GM12892 (cell line): ENCODE measurements at regions not wholly inside any gene's neighbourhood (a gene's known extent, or its start where the extent isn't known, plus 50 kb on each side); places are given as distances from the start of the nearest gene placed in this dataset.

Experiments
- POLR2A ChIP-seq: IDR thresholded peaks from 2 replicates; pipeline ENCODE4 v1.6.1; 2011; ENCODE audit warnings: low read depth, low read length, control low read depth
- POLR2AphosphoS5 ChIP-seq: IDR thresholded peaks from 2 replicates; pipeline ENCODE4 v1.6.1; 2011; ENCODE audit warnings: low read depth, low read length, control low read depth

DNA sequence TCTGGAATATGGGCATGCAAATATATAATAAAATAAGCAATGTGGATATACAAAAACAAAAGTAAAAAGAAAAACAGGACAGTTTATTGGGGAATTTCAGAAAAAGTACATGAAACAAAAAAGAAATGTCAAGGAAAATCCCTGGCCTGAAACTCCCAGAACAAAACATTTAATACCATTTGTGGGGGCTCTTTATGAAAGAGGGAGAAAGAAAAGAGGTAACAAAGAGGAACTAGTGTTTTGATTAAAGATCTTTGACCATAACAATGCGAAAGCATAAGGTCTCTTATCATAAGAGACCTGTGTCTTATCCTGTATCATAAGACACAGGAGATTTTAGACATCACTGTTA, 88.6 kb upstream of the ARID1B start:
- TF ChIP-seq POLR2A (no peak), POLR2AphosphoS5 (no peak)
